ENCODE measurements at regions not wholly inside any gene's neighbourhood (a gene's known extent, or its start where the extent isn't known, plus 50 kb on each side); places are given as distances from the start of the nearest gene placed in this dataset.

GRCh38 chr7:69342154-69342884 is 256.0 kb upstream of the AUTS2 start:
- intact Hi-C loops (cut with micrococcal nuclease) = no loop called here
- H3K27me3 ChIP-seq (ENCODE audit: low read depth) = peaks cover 32% of the 10 kb centered on the region
- H3K36me3 ChIP-seq = no peaks in the 10 kb centered on the region
- no peak for DNase-seq
- no peak overlapping the region for H3K27ac ChIP-seq (replicated peaks)
- H3K4me1 ChIP-seq = no peaks in the 10 kb centered on the region
- peaks cover 9% of the 10 kb centered on the region for H3K9me3 ChIP-seq (replicated peaks)
- no peak overlapping the region for H3K4me3 ChIP-seq
- no peak for TF ChIP-seq CTCF (IDR thresholded peaks at IDR 0.05; ENCODE audit: borderline replicate concordance)

GRCh38 chr7:69349291-69349690 is 249.0 kb upstream of the AUTS2 start:
- intact Hi-C loops (cut with micrococcal nuclease) = no loop called here
- TF ChIP-seq CTCF (IDR thresholded peaks at IDR 0.05; ENCODE audit: borderline replicate concordance) = no peak
- no peaks in the 10 kb centered on the region for H3K27me3 ChIP-seq (ENCODE audit: low read depth)
- peaks cover 2% of the 10 kb centered on the region for H3K9me3 ChIP-seq (replicated peaks)
- no peak overlapping the region for H3K27ac ChIP-seq (replicated peaks)
- no peaks in the 10 kb centered on the region for H3K4me1 ChIP-seq
- no peak overlapping the region for H3K4me3 ChIP-seq
- DNase-seq = no peak
- H3K36me3 ChIP-seq = no peaks in the 10 kb centered on the region

- Histone ChIP-seq H3K36me3 (no peaks in the 10 kb centered on the region), H3K27me3 (ENCODE audit: low read depth) (no peaks in the 10 kb centered on the region), H3K4me3 (no peak overlapping the region), H3K27ac (replicated peaks) (peak overlapping the region; percentile 2), H3K4me1 (peaks cover 10% of the 10 kb centered on the region), H3K9me3 (replicated peaks) (no peaks in the 10 kb centered on the region)
- intact Hi-C loops (cut with micrococcal nuclease) = no loop called here
- no peak for DNase-seq
- no peak for TF ChIP-seq CTCF (IDR thresholded peaks at IDR 0.05; ENCODE audit: borderline replicate concordance)
Observed at GRCh38 chr7:69358163-69358821, 240.0 kb upstream of the AUTS2 start.

GRCh38 chr7:69359003-69359700 is 239.1 kb upstream of the AUTS2 start:
- peak overlapping the region; percentile 2 for H3K27ac ChIP-seq (replicated peaks)
- no peak for TF ChIP-seq CTCF (IDR thresholded peaks at IDR 0.05; ENCODE audit: borderline replicate concordance)

GRCh38 chr7:69360913-69361312 is 237.4 kb upstream of the AUTS2 start:
- H3K4me3 ChIP-seq = no peak overlapping the region
- no peak for TF ChIP-seq CTCF (IDR thresholded peaks at IDR 0.05; ENCODE audit: borderline replicate concordance)
- no peaks in the 10 kb centered on the region for H3K9me3 ChIP-seq (replicated peaks)
- no peaks in the 10 kb centered on the region for H3K27me3 ChIP-seq (ENCODE audit: low read depth)
- no peak for DNase-seq
- intact Hi-C loops (cut with micrococcal nuclease) = no loop called here
- H3K4me1 ChIP-seq = peaks cover 10% of the 10 kb centered on the region
- no peaks in the 10 kb centered on the region for H3K36me3 ChIP-seq
- no peak overlapping the region for H3K27ac ChIP-seq (replicated peaks)

More at GRCh38 chr7:69359003-69359700, 239.1 kb upstream of the AUTS2 start:
- peaks cover 10% of the 10 kb centered on the region for H3K4me1 ChIP-seq
- H3K4me3 ChIP-seq = no peak overlapping the region
- intact Hi-C loops (cut with micrococcal nuclease) = no loop called here
- no peaks in the 10 kb centered on the region for H3K9me3 ChIP-seq (replicated peaks)
- H3K36me3 ChIP-seq = no peaks in the 10 kb centered on the region
- DNase-seq = no peak
- H3K27me3 ChIP-seq (ENCODE audit: low read depth) = no peaks in the 10 kb centered on the region
